ENCODE measurements at regions not wholly inside any gene's neighbourhood (a gene's known extent, or its start where the extent isn't known, plus 50 kb on each side); places are given as distances from the start of the nearest gene placed in this dataset.

GRCh38 chr3:6110451-6110850 lies 750.5 kb upstream of the GRM7 start:
- TF ChIP-seq, protein P1, sequence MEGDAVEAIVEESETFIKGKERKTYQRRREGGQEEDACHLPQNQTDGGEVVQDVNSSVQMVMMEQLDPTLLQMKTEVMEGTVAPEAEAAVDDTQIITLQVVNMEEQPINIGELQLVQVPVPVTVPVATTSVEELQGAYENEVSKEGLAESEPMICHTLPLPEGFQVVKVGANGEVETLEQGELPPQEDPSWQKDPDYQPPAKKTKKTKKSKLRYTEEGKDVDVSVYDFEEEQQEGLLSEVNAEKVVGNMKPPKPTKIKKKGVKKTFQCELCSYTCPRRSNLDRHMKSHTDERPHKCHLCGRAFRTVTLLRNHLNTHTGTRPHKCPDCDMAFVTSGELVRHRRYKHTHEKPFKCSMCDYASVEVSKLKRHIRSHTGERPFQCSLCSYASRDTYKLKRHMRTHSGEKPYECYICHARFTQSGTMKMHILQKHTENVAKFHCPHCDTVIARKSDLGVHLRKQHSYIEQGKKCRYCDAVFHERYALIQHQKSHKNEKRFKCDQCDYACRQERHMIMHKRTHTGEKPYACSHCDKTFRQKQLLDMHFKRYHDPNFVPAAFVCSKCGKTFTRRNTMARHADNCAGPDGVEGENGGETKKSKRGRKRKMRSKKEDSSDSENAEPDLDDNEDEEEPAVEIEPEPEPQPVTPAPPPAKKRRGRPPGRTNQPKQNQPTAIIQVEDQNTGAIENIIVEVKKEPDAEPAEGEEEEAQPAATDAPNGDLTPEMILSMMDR (IDR thresholded peaks at IDR 0.05; ENCODE audit: control insufficient read depth, extremely low read depth, insufficient read depth): no peak
- no peak overlapping the region for H3K4me3 ChIP-seq (ENCODE audit: low read depth, low read length)
- DNase-seq (ENCODE audit: low read depth): no peak

DNA sequence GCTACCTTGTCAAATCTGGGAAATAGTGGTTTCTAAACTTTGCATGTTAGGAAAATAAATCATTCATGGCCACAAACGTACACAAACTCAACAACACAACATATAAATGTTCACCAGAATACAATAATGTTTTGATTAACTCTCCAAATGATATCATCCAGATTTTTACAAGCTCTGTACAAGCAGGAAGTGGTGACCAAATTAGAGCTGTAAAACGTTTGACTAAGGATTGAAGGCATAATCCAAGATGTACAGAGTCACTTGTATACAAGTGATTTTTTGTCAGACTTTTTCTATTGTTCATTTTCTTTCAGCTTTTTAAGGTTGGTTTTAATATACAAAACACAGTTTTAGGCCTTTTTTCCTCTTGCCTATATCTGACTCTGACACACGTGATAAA lies 748.4 kb upstream of the GRM7 start:
- H3K4me3 ChIP-seq (ENCODE audit: low read depth, low read length): no peak overlapping the region
- TF ChIP-seq, protein P1 (IDR thresholded peaks at IDR 0.05; ENCODE audit: control insufficient read depth, extremely low read depth, insufficient read depth): no peak
- DNase-seq (ENCODE audit: low read depth): no peak

DNA sequence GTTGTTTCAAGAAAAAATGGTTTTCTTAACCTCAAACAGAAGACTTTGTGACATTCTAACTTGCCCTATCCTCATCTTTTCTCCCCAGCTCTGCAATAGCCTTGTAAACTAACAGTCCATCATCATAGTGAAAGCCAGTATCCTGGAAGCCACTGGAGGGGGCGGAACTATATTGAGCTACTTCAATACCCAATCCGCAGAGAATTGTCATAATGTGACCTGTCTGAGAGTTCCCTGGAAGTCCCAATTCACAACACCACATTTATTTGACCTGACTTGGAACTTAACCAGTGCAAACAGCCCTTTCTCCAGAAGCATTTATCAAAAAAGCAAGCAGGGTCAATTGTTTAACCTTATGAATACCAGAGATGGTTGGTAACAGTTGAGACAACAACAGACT lies 747.6 kb upstream of the GRM7 start:
- no peak overlapping the region for H3K4me3 ChIP-seq (ENCODE audit: low read depth, low read length)
- no peak for DNase-seq (ENCODE audit: low read depth)
- TF ChIP-seq, protein P1 (IDR thresholded peaks at IDR 0.05; ENCODE audit: control insufficient read depth, extremely low read depth, insufficient read depth): no peak

DNA sequence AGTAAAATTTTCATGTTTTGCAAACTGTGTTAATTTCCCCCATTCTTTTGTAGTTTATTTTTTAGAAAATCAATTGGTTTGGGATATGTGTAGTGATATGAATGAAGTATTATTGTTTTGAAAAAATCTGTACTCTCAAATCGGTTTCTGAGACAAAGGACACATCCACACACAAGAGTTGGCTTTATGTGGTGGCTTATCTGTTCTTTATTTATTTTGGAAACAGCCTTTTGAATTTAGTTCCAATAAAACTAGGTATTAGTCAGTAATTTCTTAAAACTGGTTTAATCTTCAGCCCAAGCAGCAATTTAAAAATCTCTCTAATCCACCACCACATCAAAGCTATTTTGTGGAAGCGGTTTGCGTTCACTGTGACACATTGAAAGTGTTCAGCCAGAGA lies 741.5 kb upstream of the GRM7 start:
- H3K4me3 ChIP-seq (ENCODE audit: low read depth, low read length): no peak overlapping the region
- DNase-seq (ENCODE audit: low read depth): no peak

DNA sequence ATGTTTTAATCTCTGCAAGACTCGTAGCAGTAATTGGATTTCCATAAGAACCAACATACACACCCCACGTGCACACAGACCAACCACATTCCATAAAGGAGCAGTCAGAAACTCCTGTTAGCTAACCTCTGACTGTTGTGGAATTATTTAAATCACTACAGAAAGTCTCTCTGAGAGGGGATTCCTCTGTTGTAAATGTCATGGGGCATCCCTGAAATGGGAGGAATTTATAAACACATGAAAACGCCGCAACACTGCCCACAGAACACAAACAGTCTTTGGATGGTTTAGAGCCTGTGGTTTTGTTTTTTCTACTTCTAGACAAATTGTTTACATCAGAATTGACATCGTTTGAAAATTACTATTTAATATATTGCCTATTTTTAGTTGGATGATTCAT lies 740.1 kb upstream of the GRM7 start:
- no peak overlapping the region for H3K4me3 ChIP-seq (ENCODE audit: low read depth, low read length)
- TF ChIP-seq, protein P1 (IDR thresholded peaks at IDR 0.05; ENCODE audit: control insufficient read depth, extremely low read depth, insufficient read depth): no peak
- no peak for DNase-seq (ENCODE audit: low read depth)

More for the DNA sequence above, 741.5 kb upstream of the GRM7 start:
- TF ChIP-seq, protein P1 (IDR thresholded peaks at IDR 0.05; ENCODE audit: control insufficient read depth, extremely low read depth, insufficient read depth): no peak

DNA sequence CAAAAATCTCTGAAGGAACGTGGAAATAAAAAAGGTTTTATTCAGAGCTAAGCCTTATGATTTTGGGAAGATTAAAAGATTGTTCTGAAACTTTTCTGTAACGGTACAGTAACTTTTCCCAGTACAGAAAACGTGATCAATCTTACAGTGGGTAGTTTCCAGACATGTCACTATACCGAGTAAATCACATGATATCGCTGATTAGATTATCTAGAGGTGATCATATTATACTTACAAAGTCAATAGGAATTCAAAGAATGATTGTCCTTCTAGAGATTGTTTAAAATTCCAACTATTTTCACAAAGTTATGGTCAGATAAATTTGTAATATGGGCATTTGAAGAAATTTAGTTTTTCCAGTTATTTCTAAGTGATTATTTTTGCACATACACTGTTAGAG lies 736.0 kb upstream of the GRM7 start:
- TF ChIP-seq, protein P1 (IDR thresholded peaks at IDR 0.05; ENCODE audit: control insufficient read depth, extremely low read depth, insufficient read depth): no peak
- DNase-seq (ENCODE audit: low read depth): no peak
- no peak overlapping the region for H3K4me3 ChIP-seq (ENCODE audit: low read depth, low read length)

DNA sequence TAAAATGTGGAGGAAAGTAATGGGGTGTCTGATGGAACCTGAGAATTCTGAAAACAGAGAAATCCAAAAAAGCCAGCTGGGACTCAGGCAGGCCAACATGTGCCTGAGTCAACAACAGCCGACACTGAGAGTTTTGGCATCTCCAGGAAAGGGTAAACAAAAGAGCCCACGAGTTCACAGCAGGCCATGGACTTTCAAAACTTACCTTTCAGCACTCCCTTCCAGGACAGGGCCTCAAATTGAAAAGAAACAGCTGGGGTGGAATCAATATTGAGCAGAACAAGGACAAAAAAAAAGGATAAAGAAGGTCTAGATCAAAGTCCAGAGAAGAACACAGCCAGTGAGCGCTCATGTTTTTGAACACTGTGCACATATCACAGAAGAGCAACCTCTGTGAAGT lies 735.4 kb upstream of the GRM7 start:
- no peak overlapping the region for H3K4me3 ChIP-seq (ENCODE audit: low read depth, low read length)
- TF ChIP-seq, protein P1 (IDR thresholded peaks at IDR 0.05; ENCODE audit: control insufficient read depth, extremely low read depth, insufficient read depth): no peak
- DNase-seq (ENCODE audit: low read depth): peak; percentile 76
